ENCODE measurements at regions not wholly inside any gene's neighbourhood (a gene's known extent, or its start where the extent isn't known, plus 50 kb on each side); places are given as distances from the start of the nearest gene placed in this dataset.

DNA sequence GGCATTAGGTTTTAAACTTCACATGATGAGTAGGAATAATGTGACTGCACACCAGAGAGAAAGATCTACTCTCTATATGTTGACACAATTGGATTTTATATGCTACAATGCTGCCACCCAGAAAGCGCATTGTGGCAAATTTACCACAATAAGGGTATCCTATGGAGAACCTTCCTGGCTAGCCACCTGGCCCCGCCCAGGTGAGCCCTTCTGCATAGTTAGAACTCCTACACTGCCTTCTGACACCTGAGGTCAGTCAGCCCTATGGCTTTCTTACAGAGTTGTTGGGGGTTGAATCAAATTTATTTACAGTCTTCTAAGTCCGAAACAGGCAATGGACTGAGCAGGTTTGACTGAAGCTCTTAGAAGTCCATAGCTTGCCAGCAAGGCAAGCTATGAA is 153.8 kb upstream of the S100G start:
- H3K4me2 ChIP-seq (ENCODE audit: control insufficient read depth, extremely low read depth, insufficient read depth, low read depth, low read length), result no peak overlapping the region
- no peak overlapping the region for H3K4me3 ChIP-seq (ENCODE audit: control insufficient read depth in 2 of 3, extremely low read depth in 1 of 3, insufficient read depth in 2 of 3, low read depth in 1 of 3, low read length in 3 of 3)
- H3K9ac ChIP-seq (ENCODE audit: control insufficient read depth, extremely low read depth, insufficient read depth, low read length), result no peak overlapping the region
- H3K36me3 ChIP-seq (ENCODE audit: control insufficient read depth in 2 of 2, extremely low read depth in 1 of 2, insufficient read depth in 2 of 2, low read length in 2 of 2), result no peaks in the 10 kb centered on the region
- no peaks in the 10 kb centered on the region for H3K9me3 ChIP-seq (ENCODE audit: control insufficient read depth, low read depth, low read length)
- FAIRE-seq (no peak), DNase-seq (ENCODE audit: low read depth, low spot score) (no peak)
- dilution Hi-C loops (cut with MboI; ENCODE audit: extremely low pct_ligation_motif_present, low sequenced_read_pairs), result no loop called here
- H3K27ac ChIP-seq (ENCODE audit: control insufficient read depth, insufficient read depth, low read length), result no peak overlapping the region
- H3K4me1 ChIP-seq (ENCODE audit: control insufficient read depth, extremely low read depth, insufficient read depth, low read length), result peaks cover 5% of the 10 kb centered on the region
- H3K9me1 ChIP-seq (ENCODE audit: control insufficient read depth, extremely low read depth, insufficient read depth, low read length), result no peaks in the 10 kb centered on the region
- no peaks in the 10 kb centered on the region for H4K20me1 ChIP-seq (ENCODE audit: control insufficient read depth, extremely low read depth, insufficient read depth, low read length)
- H3K79me2 ChIP-seq (ENCODE audit: control insufficient read depth, insufficient read depth, low read length), result no peaks in the 10 kb centered on the region
- H2AFZ ChIP-seq (ENCODE audit: control insufficient read depth, low read length), result no peak overlapping the region
- no peaks in the 10 kb centered on the region for H3K27me3 ChIP-seq (ENCODE audit: control insufficient read depth, extremely low read depth, insufficient read depth, low read length)
- TF ChIP-seq EZH2 (IDR thresholded peaks at IDR 0.05; ENCODE audit: low read length), result no peak
- TF ChIP-seq, protein P1, sequence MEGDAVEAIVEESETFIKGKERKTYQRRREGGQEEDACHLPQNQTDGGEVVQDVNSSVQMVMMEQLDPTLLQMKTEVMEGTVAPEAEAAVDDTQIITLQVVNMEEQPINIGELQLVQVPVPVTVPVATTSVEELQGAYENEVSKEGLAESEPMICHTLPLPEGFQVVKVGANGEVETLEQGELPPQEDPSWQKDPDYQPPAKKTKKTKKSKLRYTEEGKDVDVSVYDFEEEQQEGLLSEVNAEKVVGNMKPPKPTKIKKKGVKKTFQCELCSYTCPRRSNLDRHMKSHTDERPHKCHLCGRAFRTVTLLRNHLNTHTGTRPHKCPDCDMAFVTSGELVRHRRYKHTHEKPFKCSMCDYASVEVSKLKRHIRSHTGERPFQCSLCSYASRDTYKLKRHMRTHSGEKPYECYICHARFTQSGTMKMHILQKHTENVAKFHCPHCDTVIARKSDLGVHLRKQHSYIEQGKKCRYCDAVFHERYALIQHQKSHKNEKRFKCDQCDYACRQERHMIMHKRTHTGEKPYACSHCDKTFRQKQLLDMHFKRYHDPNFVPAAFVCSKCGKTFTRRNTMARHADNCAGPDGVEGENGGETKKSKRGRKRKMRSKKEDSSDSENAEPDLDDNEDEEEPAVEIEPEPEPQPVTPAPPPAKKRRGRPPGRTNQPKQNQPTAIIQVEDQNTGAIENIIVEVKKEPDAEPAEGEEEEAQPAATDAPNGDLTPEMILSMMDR (optimal IDR thresholded peaks at IDR 0.05 in 1 of 3, IDR thresholded peaks at IDR 0.05 in 1 of 3, conservative IDR thresholded peaks at IDR 0.05 in 1 of 3; ENCODE audit: extremely low read depth in 1 of 3, insufficient read depth in 2 of 3, low read length in 3 of 3), result no peak

DNA sequence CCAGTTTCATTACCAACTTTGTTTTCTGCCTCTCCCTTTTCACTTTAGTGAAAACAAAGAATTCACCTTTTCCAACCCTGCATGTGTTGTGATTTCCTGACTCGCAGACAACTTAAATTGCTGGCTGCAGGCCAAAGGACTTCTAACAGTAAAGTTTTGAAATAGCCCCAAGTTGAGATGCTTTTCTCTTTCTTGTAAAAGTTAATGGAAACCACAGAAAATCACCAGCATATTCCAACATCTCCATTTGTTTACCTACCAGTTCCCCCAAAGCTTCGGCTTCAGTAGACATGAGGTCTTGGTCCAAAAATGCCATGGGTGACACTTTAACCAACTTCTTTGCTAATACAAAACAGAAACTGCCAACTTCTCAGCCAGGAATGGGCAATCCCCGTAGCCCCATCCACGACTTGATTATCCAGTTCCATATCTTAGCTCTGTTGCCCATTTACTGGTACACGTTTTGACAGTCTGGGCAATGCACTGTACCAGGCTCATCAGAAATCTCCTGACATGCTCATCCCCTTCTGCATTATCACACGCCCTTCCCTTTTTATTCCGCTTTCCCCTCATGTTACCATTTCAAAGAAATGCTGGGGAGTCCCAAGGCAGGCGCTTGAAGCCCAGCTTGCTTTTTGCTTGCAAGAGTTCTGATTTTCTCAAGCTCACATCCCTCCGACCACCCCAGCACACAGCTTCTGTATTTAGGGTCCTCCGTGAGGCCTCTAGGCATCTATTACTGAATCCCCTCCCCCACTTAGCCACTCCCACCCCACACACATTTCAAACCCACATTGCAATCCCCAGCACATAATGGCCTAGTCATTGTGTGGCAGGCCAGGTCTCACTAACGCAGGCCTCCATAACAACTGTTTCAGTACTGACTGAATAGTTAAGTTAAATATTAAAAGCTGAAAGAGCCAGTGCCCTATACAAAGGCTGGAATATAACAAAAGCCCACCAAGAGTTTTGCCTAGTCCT is 137.9 kb upstream of the S100G start:
- no peak for DNase-seq (ENCODE audit: low read depth, low spot score)
- Histone ChIP-seq H3K79me2 (ENCODE audit: control insufficient read depth, insufficient read depth, low read length) (no peaks in the 10 kb centered on the region), H3K9me3 (ENCODE audit: control insufficient read depth, low read depth, low read length) (no peaks in the 10 kb centered on the region), H3K4me3 (ENCODE audit: control insufficient read depth in 2 of 3, extremely low read depth in 1 of 3, insufficient read depth in 2 of 3, low read depth in 1 of 3, low read length in 3 of 3) (no peak overlapping the region), H3K36me3 (ENCODE audit: control insufficient read depth in 2 of 2, extremely low read depth in 1 of 2, insufficient read depth in 2 of 2, low read length in 2 of 2) (no peaks in the 10 kb centered on the region), H4K20me1 (ENCODE audit: control insufficient read depth, extremely low read depth, insufficient read depth, low read length) (no peaks in the 10 kb centered on the region), H3K27ac (ENCODE audit: control insufficient read depth, insufficient read depth, low read length) (no peak overlapping the region), H3K9ac (ENCODE audit: control insufficient read depth, extremely low read depth, insufficient read depth, low read length) (no peak overlapping the region), H3K9me1 (ENCODE audit: control insufficient read depth, extremely low read depth, insufficient read depth, low read length) (no peaks in the 10 kb centered on the region), H3K27me3 (ENCODE audit: control insufficient read depth, extremely low read depth, insufficient read depth, low read length) (no peaks in the 10 kb centered on the region), H3K4me2 (ENCODE audit: control insufficient read depth, extremely low read depth, insufficient read depth, low read depth, low read length) (no peak overlapping the region), H2AFZ (ENCODE audit: control insufficient read depth, low read length) (no peak overlapping the region), H3K4me1 (ENCODE audit: control insufficient read depth, extremely low read depth, insufficient read depth, low read length) (no peaks in the 10 kb centered on the region)
- FAIRE-seq, result no peak
- dilution Hi-C loops (cut with MboI; ENCODE audit: extremely low pct_ligation_motif_present, low sequenced_read_pairs), result no loop called here
- TF ChIP-seq, protein P1 (optimal IDR thresholded peaks at IDR 0.05 in 1 of 3, IDR thresholded peaks at IDR 0.05 in 1 of 3, conservative IDR thresholded peaks at IDR 0.05 in 1 of 3; ENCODE audit: extremely low read depth in 1 of 3, insufficient read depth in 2 of 3, low read length in 3 of 3), result no peak
- no peak for TF ChIP-seq EZH2 (IDR thresholded peaks at IDR 0.05; ENCODE audit: low read length)

All from keratinocyte (primary cell).